ENCODE measurements at regions not wholly inside any gene's neighbourhood (a gene's known extent, or its start where the extent isn't known, plus 50 kb on each side); places are given as distances from the start of the nearest gene placed in this dataset.

DNA sequence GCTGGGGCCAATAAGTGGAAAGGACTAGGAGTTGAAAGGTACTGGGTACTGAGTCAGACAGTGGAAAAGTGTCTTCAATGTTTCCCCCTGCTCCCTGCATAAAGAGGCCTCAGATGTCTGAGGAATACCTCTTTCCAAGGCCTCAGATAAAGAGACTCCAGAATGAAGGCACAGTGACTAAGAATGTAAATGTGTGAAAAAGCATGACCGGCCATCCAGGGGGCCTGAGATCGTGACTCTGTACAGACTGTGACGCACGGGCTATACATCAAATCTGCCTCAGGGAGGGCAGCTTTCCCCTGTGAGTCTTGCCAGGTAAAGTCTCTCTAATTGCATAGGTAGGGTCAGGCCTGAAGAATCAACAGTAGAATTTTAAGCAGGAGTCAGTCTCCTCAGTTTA lies 1690.5 kb downstream of the KCNT2 start:
- TF ChIP-seq, protein P1, sequence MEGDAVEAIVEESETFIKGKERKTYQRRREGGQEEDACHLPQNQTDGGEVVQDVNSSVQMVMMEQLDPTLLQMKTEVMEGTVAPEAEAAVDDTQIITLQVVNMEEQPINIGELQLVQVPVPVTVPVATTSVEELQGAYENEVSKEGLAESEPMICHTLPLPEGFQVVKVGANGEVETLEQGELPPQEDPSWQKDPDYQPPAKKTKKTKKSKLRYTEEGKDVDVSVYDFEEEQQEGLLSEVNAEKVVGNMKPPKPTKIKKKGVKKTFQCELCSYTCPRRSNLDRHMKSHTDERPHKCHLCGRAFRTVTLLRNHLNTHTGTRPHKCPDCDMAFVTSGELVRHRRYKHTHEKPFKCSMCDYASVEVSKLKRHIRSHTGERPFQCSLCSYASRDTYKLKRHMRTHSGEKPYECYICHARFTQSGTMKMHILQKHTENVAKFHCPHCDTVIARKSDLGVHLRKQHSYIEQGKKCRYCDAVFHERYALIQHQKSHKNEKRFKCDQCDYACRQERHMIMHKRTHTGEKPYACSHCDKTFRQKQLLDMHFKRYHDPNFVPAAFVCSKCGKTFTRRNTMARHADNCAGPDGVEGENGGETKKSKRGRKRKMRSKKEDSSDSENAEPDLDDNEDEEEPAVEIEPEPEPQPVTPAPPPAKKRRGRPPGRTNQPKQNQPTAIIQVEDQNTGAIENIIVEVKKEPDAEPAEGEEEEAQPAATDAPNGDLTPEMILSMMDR (IDR thresholded peaks at IDR 0.05): no peak
- TF ChIP-seq POLR2A (IDR thresholded peaks at IDR 0.05) (no peak), EP300 (IDR thresholded peaks at IDR 0.05) (no peak)
